ENCODE measurements at regions not wholly inside any gene's neighbourhood (a gene's known extent, or its start where the extent isn't known, plus 50 kb on each side); places are given as distances from the start of the nearest gene placed in this dataset.

GRCh38 chr10:33753389-33753788 lies 418.9 kb upstream of the NRP1 start:
- Mint-ChIP-seq H3K27ac (no peak overlapping the region), H3K4me3 (no peak overlapping the region), H3K9me3 (no peaks in the 10 kb centered on the region), H3K36me3 (ENCODE audit: insufficient read depth in 1 of 3, low read depth in 3 of 3) (no peaks in the 10 kb centered on the region), H3K4me1 (no peaks in the 10 kb centered on the region), H3K27me3 (ENCODE audit: low read depth) (no peaks in the 10 kb centered on the region; the same call in 1 of the 2 replicates)
- no peak overlapping the region for H2AK5ac ChIP-seq (ENCODE audit: insufficient read length, low read length)
- no peak overlapping the region for H4K8ac ChIP-seq (replicated peaks; ENCODE audit: insufficient read length, low read depth, low read length)
- peak overlapping the region; percentile 18 for H3K9ac ChIP-seq (ENCODE audit: extremely low read depth, insufficient read length, low read length)
- H3K23me2 ChIP-seq (ENCODE audit: insufficient read length, low read depth, low read length, poor library complexity, severe bottlenecking): no peaks in the 10 kb centered on the region
- H3K27me3 ChIP-seq (ENCODE audit: insufficient read depth, low read length): no peaks in the 10 kb centered on the region
- H3K18ac ChIP-seq (ENCODE audit: insufficient read length, low read depth, low read length): no peak overlapping the region
- no peak overlapping the region for H2AFZ ChIP-seq (ENCODE audit: low read length)
- no peak overlapping the region for H3K14ac ChIP-seq (ENCODE audit: insufficient read depth, low read length)
- H3T11ph ChIP-seq (ENCODE audit: low read length): no peak overlapping the region
- H3K9me3 ChIP-seq (ENCODE audit: control insufficient read depth, low read depth, low read length): no peaks in the 10 kb centered on the region
- H3K27ac ChIP-seq (ENCODE audit: insufficient read length, low read depth, low read length): no peak overlapping the region
- no peak overlapping the region for H2BK12ac ChIP-seq (ENCODE audit: insufficient read length, low read depth, low read length)
- no peak for TF ChIP-seq CTCF (conservative IDR thresholded peaks at IDR 0.05)
- H2BK15ac ChIP-seq (ENCODE audit: low read depth, low read length): no peak overlapping the region
- no CpG with 5 or more reads among the region's 3 CpGs for WGBS (ENCODE audit: extremely low coverage, insufficient read length, low lambda C conversion rate)
- H3K4me2 ChIP-seq (ENCODE audit: insufficient read depth, insufficient read length, low read length): no peak overlapping the region
- no peak overlapping the region for H4K5ac ChIP-seq (ENCODE audit: insufficient read length, low read depth, low read length)
- no peak overlapping the region for H2BK20ac ChIP-seq (ENCODE audit: low read depth, low read length, poor library complexity, severe bottlenecking)
- no peak overlapping the region for H4K91ac ChIP-seq (ENCODE audit: insufficient read length, low read depth, low read length)
- no peak overlapping the region for H3K4ac ChIP-seq (ENCODE audit: low read depth, low read length)
- no peak overlapping the region for H2BK120ac ChIP-seq (ENCODE audit: low read depth, low read length, poor library complexity, severe bottlenecking)
- H4K20me1 ChIP-seq (ENCODE audit: control insufficient read depth, insufficient read depth, insufficient read length): no peaks in the 10 kb centered on the region
- H3K56ac ChIP-seq (ENCODE audit: insufficient read length, low read depth, low read length): no peak overlapping the region
- no peaks in the 10 kb centered on the region for H3K79me2 ChIP-seq (ENCODE audit: insufficient read depth, low read length)
- H3K79me1 ChIP-seq (ENCODE audit: insufficient read depth, low read depth, low read length, poor library complexity, severe bottlenecking): no peaks in the 10 kb centered on the region
- no peak overlapping the region for H3K23ac ChIP-seq (ENCODE audit: insufficient read length, low read depth, low read length)
- no peak overlapping the region for H2BK5ac ChIP-seq (ENCODE audit: insufficient read length, low read length)
- no peak for DNase-seq
- H3K4me1 ChIP-seq (ENCODE audit: insufficient read depth, low read length): no peaks in the 10 kb centered on the region

Data from H9 (cell line).